HepG2 (cell line): ENCODE measurements at regions not wholly inside any gene's neighbourhood (a gene's known extent, or its start where the extent isn't known, plus 50 kb on each side); places are given as distances from the start of the nearest gene placed in this dataset.

ENCODE experiments used
- ATAC-seq: fragments of 200-7000 bp; cut with Tn5 transposase; 3 replicates; pipeline ENCODE4 v1.9.1; 2020; ENCODE audit warnings: mild to moderate bottlenecking, moderate library complexity
- BruUV-seq: library from RNA; stranded (reverse); fragments of 400-500 nt; replicated peaks from 2 replicates; lab custom pipeline; 2021; lab: Mats Ljungman, UMichigan
- CTCF ChIA-PET: fragments of 300-600 bp; formaldehyde crosslinking; extraction: SDS; loops from one replicate; lab custom pipeline; 2021; ENCODE audit warnings: low total read pairs, inconsistent platforms, low intra/inter-chr PET ratio; lab: Yijun Ruan, JAX
- POLR2A ChIA-PET: fragments of 350-600 bp; sonication (Branson Sonifier 250); formaldehyde crosslinking; loops from one replicate; lab custom pipeline; 2020; ENCODE audit warnings: antibody characterized with exemption, inconsistent platforms; lab: Yijun Ruan, JAX
- DNase-seq: peaks from one replicate; pipeline ENCODE4 v3.0.0-alpha.2; 2015; ENCODE audit warnings: low spot score
- FAIRE-seq: peaks from 3 replicates; lab custom pipeline; 2011; peaks lifted over from hg19 to GRCh38; lab: Jason Lieb, UNC
- H2AFZ ChIP-seq: one replicate; pipeline ENCODE4 v1.6.1; 2011; ENCODE audit warnings: low read length, inconsistent platforms
- H3K27ac ChIP-seq: fragments of 300-600 bp; 3 replicates; pipeline ENCODE4 v1.8.0; 2011; ENCODE audit warnings: mixed run types, mild to moderate bottlenecking, mixed read lengths, low read length, inconsistent platforms; ENCODE audit not compliant: insufficient read depth; ENCODE audit errors: extremely low read length
- H3K27me3 ChIP-seq, 2 experiments: fragments of 200-600 bp in 1 of 2; 2 replicates in 1 of 2; 3 replicates in 1 of 2; pipeline versions ENCODE4 v1.6.0 to v1.8.0; 2011; ENCODE audit warnings: low read length in 2 of 2, mild to moderate bottlenecking in 2 of 2, moderate library complexity in 2 of 2, inconsistent platforms in 1 of 2; ENCODE audit not compliant: insufficient read depth in 2 of 2, control insufficient read depth in 1 of 2
- H3K36me3 ChIP-seq, 2 experiments: fragments of 200-600 bp in 1 of 2; replicated peaks in 1 of 2; 2 replicates in 1 of 2; 3 replicates in 1 of 2; pipeline versions ENCODE4 v1.5.1 to v1.8.0; 2011; ENCODE audit warnings: low read length in 2 of 2, inconsistent platforms in 1 of 2; ENCODE audit not compliant: insufficient read depth in 2 of 2, control insufficient read depth in 1 of 2
- H3K4me1 ChIP-seq: 2 replicates; pipeline ENCODE4 v1.5.1; 2012; ENCODE audit warnings: low read length, inconsistent platforms; ENCODE audit not compliant: insufficient read depth
- H3K4me2 ChIP-seq: 2 replicates; pipeline ENCODE4 v1.6.0; 2011; ENCODE audit warnings: low read depth, low read length, inconsistent platforms
- H3K4me3 ChIP-seq, 3 experiments: fragments of 200-600 bp in 1 of 3; sonication (generic), shearing (Covaris generic) in 1 of 3; replicated peaks in 1 of 3; 2 replicates each; pipeline ENCODE4 v1.5.1; 2011 to 2016; ENCODE audit warnings: low read length in 3 of 3, inconsistent platforms in 2 of 3, low read depth in 2 of 3, mild to moderate bottlenecking in 2 of 3, control low read depth in 1 of 3, mixed read lengths in 1 of 3; ENCODE audit not compliant: insufficient read depth in 1 of 3
- H3K79me2 ChIP-seq: one replicate; pipeline ENCODE4 v1.6.1; 2011; ENCODE audit warnings: low read length, inconsistent platforms; ENCODE audit not compliant: insufficient read depth
- H3K9ac ChIP-seq: 2 replicates; pipeline ENCODE4 v1.6.0; 2011; ENCODE audit warnings: mild to moderate bottlenecking, low read depth, low read length, inconsistent platforms; ENCODE audit not compliant: insufficient read depth
- H3K9me3 ChIP-seq: 2 replicates; pipeline ENCODE4 v1.5.1; 2012; ENCODE audit warnings: mild to moderate bottlenecking, low read length
- H4K20me1 ChIP-seq: 2 replicates; pipeline ENCODE4 v1.6.0; 2011; ENCODE audit warnings: inconsistent platforms, mild to moderate bottlenecking, low read length, moderate library complexity; ENCODE audit not compliant: insufficient read depth
- AHR ChIP-seq: IDR thresholded peaks from 2 replicates; pipeline ENCODE4 v1.6.1; 2018; ENCODE audit warnings: missing genetic modification reagents, missing compliant biosample characterization
- BATF2 ChIP-seq: sonication (generic); formaldehyde crosslinking; IDR thresholded peaks from 2 replicates; pipeline ENCODE4 v1.8.0; 2022; ENCODE audit warnings: mild to moderate bottlenecking, missing genetic modification reagents, moderate library complexity
- CC2D1A ChIP-seq: sonication (generic); formaldehyde crosslinking; IDR thresholded peaks from 2 replicates; pipeline ENCODE4 v1.8.1; 2023; ENCODE audit warnings: mild to moderate bottlenecking, missing genetic modification reagents
- CHD2 ChIP-seq: IDR thresholded peaks from 2 replicates; pipeline ENCODE4 v1.6.1; 2011; ENCODE audit warnings: low read depth, low read length, improper control_type of control experiment
- GATA4 ChIP-seq: sonication (generic); IDR thresholded peaks from 2 replicates; pipeline ENCODE4 v1.6.1; 2016; ENCODE audit warnings: antibody characterized with exemption, low read depth, borderline replicate concordance
- HMG20A ChIP-seq: IDR thresholded peaks from 2 replicates; pipeline ENCODE4 v1.6.1; 2016; ENCODE audit warnings: borderline replicate concordance
- MIER3 ChIP-seq: IDR thresholded peaks from 2 replicates; pipeline ENCODE4 v1.6.1; 2016; ENCODE audit warnings: missing compliant biosample characterization, borderline replicate concordance
- ZBTB43 ChIP-seq: sonication (generic); formaldehyde crosslinking; conservative IDR thresholded peaks from 2 replicates; pipeline ENCODE4 v1.4.0; 2020; ENCODE audit warnings: missing genetic modification reagents
- ZFP36L2 ChIP-seq: sonication (generic); formaldehyde crosslinking; IDR thresholded peaks from 2 replicates; pipeline ENCODE4 v1.4.0; 2020; ENCODE audit warnings: missing genetic modification reagents
- ZFP90 ChIP-seq: sonication (generic); formaldehyde crosslinking; IDR thresholded peaks from 2 replicates; pipeline ENCODE4 v1.8.0; 2022; ENCODE audit warnings: missing genetic modification reagents, mild to moderate bottlenecking, inconsistent platforms, borderline replicate concordance
- ZNF136 ChIP-seq: sonication (generic); formaldehyde crosslinking; IDR thresholded peaks from 2 replicates; pipeline ENCODE4 v1.8.1; 2022; ENCODE audit warnings: low read depth, mild to moderate bottlenecking, moderate library complexity, missing genetic modification reagents
- ZNF138 ChIP-seq: sonication (generic); formaldehyde crosslinking; IDR thresholded peaks from 2 replicates; pipeline ENCODE4 v1.5.0; 2020; ENCODE audit warnings: mild to moderate bottlenecking, low read depth, missing genetic modification reagents
- ZNF256 ChIP-seq: sonication (generic); formaldehyde crosslinking; conservative IDR thresholded peaks from 2 replicates; pipeline ENCODE4 v1.4.0; 2020; ENCODE audit warnings: missing genetic modification reagents
- ZNF292 ChIP-seq: sonication (generic); formaldehyde crosslinking; IDR thresholded peaks from 2 replicates; pipeline ENCODE4 v1.8.1; 2022; ENCODE audit warnings: mild to moderate bottlenecking, low read depth, missing genetic modification reagents, borderline replicate concordance
- ZNF383 ChIP-seq: sonication (generic); formaldehyde crosslinking; IDR thresholded peaks from 2 replicates; pipeline ENCODE4 v1.4.0; 2020; ENCODE audit warnings: missing genetic modification reagents, mild to moderate bottlenecking, borderline replicate concordance
- ZNF510 ChIP-seq: sonication (generic); formaldehyde crosslinking; IDR thresholded peaks from 2 replicates; pipeline ENCODE4 v1.4.0; 2020; ENCODE audit warnings: low read depth, mild to moderate bottlenecking, missing genetic modification reagents
- ZNF574 ChIP-seq: sonication (generic); formaldehyde crosslinking; IDR thresholded peaks from 2 replicates; pipeline ENCODE4 v1.4.0; 2020; ENCODE audit warnings: missing genetic modification reagents
- WGBS: methylation state at CpG from one replicate; pipeline ENCODE4 v1.1.6; 2017; ENCODE audit warnings: low lambda C conversion rate; 5-methylcytosine and 5-hydroxymethylcytosine counted together
- in situ Hi-C: cut with HindIII; loops from 2 replicates; pipeline ENCODE4 v1.10.0; 2017; ENCODE audit warnings: low pct_unique_long_range_greater_than_20kb; ENCODE audit not compliant: extremely low pct_ligation_motif_present
- intact Hi-C: fragments of 100-400 bp; cut with micrococcal nuclease; formaldehyde crosslinking; loops from one replicate; pipeline ENCODE4 v1.10.0; 2022; ENCODE audit not compliant: unreplicated experiment

- Histone ChIP-seq H3K4me2 (no peak overlapping the region), H3K4me3 (no peak overlapping the region), H4K20me1 (no peaks in the 10 kb centered on the region), H3K27ac (no peak overlapping the region), H3K4me1 (no peaks in the 10 kb centered on the region), H2AFZ (no peak overlapping the region), H3K9me3 (no peaks in the 10 kb centered on the region), H3K79me2 (no peaks in the 10 kb centered on the region), H3K9ac (no peak overlapping the region), H3K27me3 (no peaks in the 10 kb centered on the region), H3K36me3 (no peaks in the 10 kb centered on the region)
- ChIA-PET CTCF (no interaction called here), POLR2A (no interaction called here)
- no peak for TF ChIP-seq BATF2 (CRISPR knock-in tag)
- TF ChIP-seq ZFP36L2: no peak
- no peak for DNase-seq
- ATAC-seq: no peak
- 1% methylated on average over 2 of the region's 2 CpGs for WGBS
- FAIRE-seq: no peak
- in situ Hi-C loops: no loop called here
- no TSS peak for BruUV-seq
- intact Hi-C loops: no loop called here
These were observed 215.7 kb downstream of the PTN start for GRCh38 chr7:137127806-137128205.

- ChIA-PET CTCF (no interaction called here), POLR2A (no interaction called here)
- no peaks in the 10 kb centered on the region for H3K27me3 ChIP-seq
- BruUV-seq: no TSS peak
- intact Hi-C loops: no loop called here
- ATAC-seq (no peak), DNase-seq (no peak), FAIRE-seq (no peak)
- no peaks in the 10 kb centered on the region for H3K9me3 ChIP-seq
- no peak overlapping the region for H2AFZ ChIP-seq
- no peaks in the 10 kb centered on the region for H3K36me3 ChIP-seq
- no peak overlapping the region for H3K9ac ChIP-seq
- 0% methylated on average over 1 of the region's 1 CpG for WGBS
- H3K4me3 ChIP-seq: no peak overlapping the region
- H3K4me2 ChIP-seq: no peak overlapping the region
- in situ Hi-C loops: no loop called here
- no peaks in the 10 kb centered on the region for H3K79me2 ChIP-seq
- H3K4me1 ChIP-seq: no peaks in the 10 kb centered on the region
- no peak overlapping the region for H3K27ac ChIP-seq
- H4K20me1 ChIP-seq: no peaks in the 10 kb centered on the region
- no peak for TF ChIP-seq ZFP90 (CRISPR knock-in tag)
- no peak for TF ChIP-seq ZNF138 (CRISPR knock-in tag)
- TF ChIP-seq ZNF136 (CRISPR knock-in tag): no peak
- no peak for TF ChIP-seq CC2D1A
- no peak for TF ChIP-seq ZNF383
- TF ChIP-seq ZNF574: no peak
- no peak for TF ChIP-seq CHD2
- TF ChIP-seq ZNF510: no peak
- no peak for TF ChIP-seq ZNF256 (CRISPR knock-in tag)
- no peak for TF ChIP-seq ZNF292 (CRISPR knock-in tag)
- no peak for TF ChIP-seq HMG20A (CRISPR knock-in tag)
- no peak for TF ChIP-seq ZBTB43 (CRISPR knock-in tag)
- TF ChIP-seq MIER3 (CRISPR knock-in tag): no peak
- no peak for TF ChIP-seq AHR
- TF ChIP-seq GATA4: no peak
These were observed 216.5 kb downstream of the PTN start for GRCh38 chr7:137127058-137127457.
